ENCODE measurements at regions not wholly inside any gene's neighbourhood (a gene's known extent, or its start where the extent isn't known, plus 50 kb on each side); places are given as distances from the start of the nearest gene placed in this dataset.

- Histone ChIP-seq H3K27ac (ENCODE audit: insufficient read depth, low read depth, low read length) (no peak overlapping the region), H3K27me3 (ENCODE audit: control insufficient read depth in 2 of 2, insufficient read depth in 2 of 2, low read length in 2 of 2) (no peaks in the 10 kb centered on the region), H3K36me3 (ENCODE audit: control insufficient read depth in 2 of 2, extremely low read depth in 1 of 2, insufficient read depth in 2 of 2, low read length in 2 of 2) (no peaks in the 10 kb centered on the region), H2AFZ (ENCODE audit: low read depth, low read length) (no peak overlapping the region), H3K4me3 (replicated peaks in 1 of 3; ENCODE audit: insufficient read depth in 1 of 3, low read depth in 1 of 3, low read length in 3 of 3) (no peak overlapping the region), H3K9me3 (replicated peaks; ENCODE audit: control insufficient read depth, insufficient read depth, low read length) (no peaks in the 10 kb centered on the region), H3K4me2 (ENCODE audit: insufficient read depth, low read length) (no peak overlapping the region), H3K9me1 (replicated peaks; ENCODE audit: control insufficient read depth, extremely low read depth, insufficient read depth, low read length) (no peaks in the 10 kb centered on the region), H3K4me1 (ENCODE audit: control insufficient read depth, extremely low read depth, insufficient read depth, low read length) (no peaks in the 10 kb centered on the region), H4K20me1 (replicated peaks; ENCODE audit: control insufficient read depth, extremely low read depth, insufficient read depth, low read length) (no peaks in the 10 kb centered on the region), H3K79me2 (ENCODE audit: control insufficient read depth, insufficient read depth, low read length) (no peaks in the 10 kb centered on the region), H3K9ac (replicated peaks; ENCODE audit: extremely low read depth, insufficient read depth, low read length) (no peak overlapping the region)
- TF ChIP-seq POLR2A (IDR thresholded peaks at IDR 0.05; ENCODE audit: low read depth, low read length) = no peak
- no peak for TF ChIP-seq FOS (IDR thresholded peaks at IDR 0.05; ENCODE audit: borderline replicate concordance, insufficient read depth, low read length)
- TF ChIP-seq GATA2 (IDR thresholded peaks at IDR 0.05; ENCODE audit: insufficient read depth, insufficient read length, low read depth, low read length) = no peak
- no peak for TF ChIP-seq EZH2 (IDR thresholded peaks at IDR 0.05; ENCODE audit: borderline replicate concordance, low read depth, low read length, severe bottlenecking)
- no peak for TF ChIP-seq CTCF (IDR thresholded peaks at IDR 0.05; ENCODE audit: extremely low read depth in 1 of 2, insufficient read depth in 1 of 2, low read depth in 1 of 2, low read length in 2 of 2)
- no peak for TF ChIP-seq POLR2AphosphoS5 (IDR thresholded peaks at IDR 0.05; ENCODE audit: insufficient read depth, low read depth, low read length)
- no peak for TF ChIP-seq MAX (IDR thresholded peaks at IDR 0.05; ENCODE audit: insufficient read depth, insufficient read length)
- TF ChIP-seq MYC (IDR thresholded peaks at IDR 0.05; ENCODE audit: low read depth, low read length) = no peak
- TF ChIP-seq JUN (IDR thresholded peaks at IDR 0.05; ENCODE audit: borderline replicate concordance, insufficient read depth, insufficient read length, low read depth) = no peak
- dilution Hi-C loops (cut with MboI; ENCODE audit: extremely low pct_ligation_motif_present, low sequenced_read_pairs) = no loop called here
- BruUV-seq (replicated peaks) = no TSS peak
- DNase-seq (ENCODE audit: low read depth, low spot score) (no peak), FAIRE-seq (no peak)
- POLR2A ChIA-PET = no interaction called here
- intact Hi-C loops (cut with micrococcal nuclease) = no loop called here
- CTCF ChIA-PET = interaction anchor here (1.0 kb wide), 1 partner anchor 112 kb away, joined by 3 read pairs; no protein-coding TSS in a partner anchor
These were observed 516.8 kb downstream of the PSAT1 start for GRCh38 chr9:78813602-78814180.
